HG02840 (cell line): ENCODE measurements at regions not wholly inside any gene's neighbourhood (a gene's known extent, or its start where the extent isn't known, plus 50 kb on each side); places are given as distances from the start of the nearest gene placed in this dataset.
"Not testable (repeated sequence)": the region's sequence is repeated elsewhere in the genome, so short reads cannot be mapped to it uniquely, and the experiment has no call there.

Source experiments
- ATAC-seq: cut with Tn5 transposase; IDR thresholded peaks from one replicate; pipeline ENCODE4 v1.9.1; 2021; ENCODE audit warnings: mild to moderate bottlenecking, moderate library complexity, moderate number of reproducible peaks; ENCODE audit not compliant: unreplicated experiment, low FRiP score

GRCh38 chr2:36170805-36171204 is 184.8 kb upstream of the CRIM1 start:
- no peak for ATAC-seq

DNA sequence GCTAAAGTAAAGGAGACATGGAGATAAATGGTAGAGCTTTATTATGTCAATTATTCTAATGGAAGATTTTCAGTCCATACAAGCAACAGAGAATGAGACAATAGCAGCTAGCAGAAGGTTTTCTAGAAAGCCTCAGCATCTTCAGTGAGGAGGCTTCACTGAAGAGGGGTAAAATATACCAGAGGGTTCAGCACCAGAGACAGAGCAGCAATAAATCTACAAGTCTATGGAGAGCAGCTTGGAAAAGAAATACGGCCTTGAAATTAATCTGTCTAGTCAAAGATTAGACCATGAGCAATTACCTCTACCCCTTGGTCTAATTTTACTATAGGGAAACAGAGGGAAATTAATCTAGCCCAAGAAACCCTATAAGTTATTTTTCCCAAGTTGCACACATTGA is 185.7 kb upstream of the CRIM1 start:
- ATAC-seq = no peak

DNA sequence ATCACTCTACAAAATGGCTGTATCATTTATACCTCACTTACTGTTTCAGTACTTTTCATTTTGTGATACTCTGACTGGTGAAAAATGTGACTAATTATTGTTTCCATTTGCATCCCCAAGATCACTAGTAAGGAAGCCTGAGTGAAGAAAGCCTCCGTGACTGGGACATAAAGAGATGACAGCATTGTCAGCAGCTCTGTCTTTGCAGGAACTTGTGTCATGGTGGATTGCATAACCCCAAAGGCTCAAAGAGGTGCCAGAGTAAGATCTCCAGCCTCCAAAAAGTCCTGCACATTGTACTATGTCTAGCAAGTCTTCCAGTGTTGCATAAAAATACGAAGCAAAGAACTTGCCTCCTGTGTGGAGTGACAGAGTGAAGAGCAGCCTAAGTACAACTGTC is 187.5 kb upstream of the CRIM1 start:
- no peak for ATAC-seq

DNA sequence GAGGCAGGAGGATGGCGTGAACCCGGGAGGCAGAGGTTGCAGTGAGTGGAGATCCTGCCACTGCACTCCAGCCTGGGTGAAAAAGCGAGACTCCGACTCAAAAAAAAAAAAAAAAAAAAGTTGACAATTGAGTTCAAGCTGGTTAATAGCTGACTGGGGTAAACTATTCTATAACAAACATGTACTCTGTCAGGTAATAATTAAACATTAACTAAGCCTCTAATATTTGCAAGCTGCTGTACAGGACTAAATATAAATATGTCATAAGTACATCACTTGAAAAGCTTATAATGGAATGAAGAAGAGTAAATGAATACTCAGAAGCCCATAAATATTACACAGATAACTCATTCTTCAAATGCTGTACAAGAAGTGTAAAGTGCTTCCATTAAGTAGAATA is 190.4 kb upstream of the CRIM1 start:
- ATAC-seq = peak; percentile 68

DNA sequence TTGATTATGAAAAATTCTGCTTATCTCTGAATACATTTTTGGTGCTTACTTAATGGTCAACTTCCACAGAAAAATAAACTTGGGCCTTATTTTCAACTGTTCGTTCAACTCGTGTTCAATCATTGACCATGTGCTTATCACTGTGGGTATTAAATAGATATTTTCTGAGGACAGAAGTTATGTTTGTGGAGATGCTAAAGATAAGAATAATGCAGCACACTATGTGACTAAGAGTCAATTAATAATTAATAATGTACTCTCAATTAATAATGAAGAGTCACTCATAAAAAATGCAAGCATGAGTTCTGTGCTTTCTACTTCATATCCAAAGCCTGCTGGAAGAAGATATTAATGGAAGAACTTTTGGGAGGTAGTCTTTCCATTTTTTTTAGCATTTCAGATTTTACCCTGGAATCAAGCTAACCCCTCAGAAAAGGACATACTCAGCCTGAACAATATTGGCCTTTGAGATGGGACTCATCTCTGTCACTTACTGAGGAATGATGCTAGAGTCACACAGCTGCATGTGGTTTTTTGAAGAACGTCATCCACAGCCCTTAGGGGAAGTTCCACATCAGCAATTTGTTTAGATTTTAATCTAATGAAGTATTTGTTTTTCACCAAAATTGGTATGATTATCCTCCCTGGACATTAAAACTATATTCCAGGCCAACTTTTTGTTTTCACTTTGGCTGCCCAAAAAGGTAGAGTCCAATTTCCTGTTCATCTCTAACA is 191.9 kb upstream of the CRIM1 start:
- ATAC-seq = peak; percentile 77

- ATAC-seq = not testable (repeated sequence)
Measured at GRCh38 chr2:36157093-36157492, 198.5 kb upstream of the CRIM1 start.

- peak; percentile 92 for ATAC-seq
Measured at GRCh38 chr2:36147670-36148390, 207.7 kb upstream of the CRIM1 start.

DNA sequence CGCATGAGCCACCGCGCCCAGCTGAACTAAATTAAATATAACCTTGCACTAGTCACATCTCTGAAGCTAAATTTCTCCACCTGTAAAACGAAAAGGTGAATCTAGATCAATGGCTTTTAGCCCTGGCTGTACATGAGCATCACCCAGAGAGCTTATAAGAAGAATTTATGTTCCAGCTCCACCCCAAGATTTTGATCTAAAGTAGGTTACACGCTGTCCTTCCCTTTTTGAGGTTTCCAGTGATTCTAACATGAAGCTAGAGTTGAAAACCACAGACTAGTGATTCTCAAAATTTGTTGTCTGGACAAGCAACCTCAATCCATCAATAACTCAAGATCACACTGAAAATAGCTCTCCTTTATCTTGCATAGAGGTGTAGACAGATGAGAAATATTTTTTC is 208.8 kb upstream of the CRIM1 start:
- ATAC-seq = no peak

GRCh38 chr2:36140391-36140790 is 215.2 kb upstream of the CRIM1 start:
- no peak for ATAC-seq

DNA sequence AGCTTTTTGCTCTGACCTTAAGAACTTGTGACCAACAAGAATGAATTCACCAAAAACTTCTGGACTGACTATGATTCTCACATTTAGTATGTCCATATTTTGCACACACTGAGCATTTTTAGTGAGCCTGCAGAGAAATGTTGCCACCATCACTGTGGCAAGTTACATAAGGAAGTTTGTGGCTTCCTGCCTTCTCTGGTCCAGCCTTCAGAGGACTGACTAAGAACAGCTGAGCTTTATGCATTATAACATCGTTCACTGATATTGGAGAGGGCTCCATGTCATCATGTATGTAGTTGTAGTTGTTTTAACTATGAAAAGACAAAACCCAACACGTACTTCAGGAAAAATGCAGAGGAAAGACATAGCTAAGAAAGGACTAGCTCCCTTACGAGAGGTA is 218.0 kb upstream of the CRIM1 start:
- ATAC-seq = no peak

- ATAC-seq = no peak
Measured at GRCh38 chr2:36134281-36134680, 221.3 kb upstream of the CRIM1 start.

DNA sequence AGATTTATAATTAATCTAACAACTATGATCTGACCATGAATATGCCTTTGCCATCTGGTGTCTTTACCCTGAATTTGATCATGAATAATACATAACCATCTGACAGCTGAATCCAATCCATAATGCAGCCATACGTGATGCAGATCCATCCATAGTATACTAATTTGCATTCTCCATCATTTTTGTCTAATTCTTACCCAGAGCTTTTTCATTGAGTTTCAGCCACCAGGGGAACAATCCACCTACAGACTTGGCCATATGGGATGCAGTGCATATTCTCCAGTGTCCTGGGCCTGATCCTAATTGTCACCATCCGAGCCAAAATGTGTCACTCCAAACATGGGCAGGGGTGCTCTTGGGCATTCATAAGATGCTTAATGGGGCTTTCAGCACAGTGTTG is 227.2 kb upstream of the CRIM1 start:
- no peak for ATAC-seq

DNA sequence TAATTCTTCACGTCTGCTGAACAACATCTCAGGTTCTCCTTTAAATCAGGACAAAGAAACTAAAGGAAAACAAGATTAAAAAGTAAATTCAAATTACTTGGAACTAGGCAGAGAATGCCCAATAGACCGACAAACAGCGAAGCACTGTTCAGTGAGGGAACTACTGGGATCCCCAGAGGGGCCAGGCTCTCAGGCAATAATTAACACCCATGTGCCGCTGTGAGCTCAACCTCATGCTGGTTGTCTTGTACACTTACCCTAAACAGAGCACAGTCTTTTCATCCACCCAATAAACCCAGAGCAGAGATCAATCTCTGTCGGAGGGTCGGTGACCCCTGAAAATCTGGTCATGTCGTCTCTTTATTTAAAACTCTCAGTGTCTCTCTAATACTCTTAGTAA is 229.9 kb upstream of the CRIM1 start:
- no peak for ATAC-seq

DNA sequence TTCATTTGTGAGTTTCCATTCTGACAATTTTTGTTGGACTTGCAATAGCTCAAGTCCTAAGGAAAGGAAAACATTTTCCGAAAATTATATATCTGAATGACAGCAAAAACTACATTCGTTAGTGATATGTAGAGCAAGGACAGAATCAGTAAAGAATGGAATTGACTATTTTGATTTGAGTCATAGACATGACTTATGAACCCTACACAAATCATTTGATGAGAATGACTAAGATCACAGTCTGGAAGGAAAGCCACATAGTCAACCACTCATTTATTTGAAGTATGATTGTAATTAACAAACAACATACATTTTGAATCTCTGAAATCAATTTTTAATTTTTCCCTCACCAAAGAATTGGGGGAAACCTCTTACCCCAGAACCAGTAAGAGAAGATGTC is 231.6 kb upstream of the CRIM1 start:
- no peak for ATAC-seq

DNA sequence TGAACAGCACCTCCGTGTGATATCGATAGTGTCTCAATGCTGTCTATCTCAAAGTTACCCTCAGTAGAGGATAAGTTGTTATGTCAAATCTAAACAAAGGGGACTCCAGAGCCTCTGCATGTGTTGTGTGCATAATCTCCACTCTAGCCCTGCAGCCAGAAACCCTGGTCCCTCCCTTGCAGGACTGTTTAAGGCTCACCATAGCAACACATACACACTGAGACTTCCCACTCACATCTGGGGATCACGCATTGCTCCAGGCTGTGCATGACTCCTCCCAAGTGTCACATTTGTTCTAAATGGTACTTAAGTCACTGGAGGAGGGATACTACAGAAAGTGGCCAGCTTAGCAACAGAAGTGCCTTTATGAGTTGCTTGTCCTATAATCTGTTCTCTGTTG is 258.6 kb upstream of the CRIM1 start:
- ATAC-seq = no peak

DNA sequence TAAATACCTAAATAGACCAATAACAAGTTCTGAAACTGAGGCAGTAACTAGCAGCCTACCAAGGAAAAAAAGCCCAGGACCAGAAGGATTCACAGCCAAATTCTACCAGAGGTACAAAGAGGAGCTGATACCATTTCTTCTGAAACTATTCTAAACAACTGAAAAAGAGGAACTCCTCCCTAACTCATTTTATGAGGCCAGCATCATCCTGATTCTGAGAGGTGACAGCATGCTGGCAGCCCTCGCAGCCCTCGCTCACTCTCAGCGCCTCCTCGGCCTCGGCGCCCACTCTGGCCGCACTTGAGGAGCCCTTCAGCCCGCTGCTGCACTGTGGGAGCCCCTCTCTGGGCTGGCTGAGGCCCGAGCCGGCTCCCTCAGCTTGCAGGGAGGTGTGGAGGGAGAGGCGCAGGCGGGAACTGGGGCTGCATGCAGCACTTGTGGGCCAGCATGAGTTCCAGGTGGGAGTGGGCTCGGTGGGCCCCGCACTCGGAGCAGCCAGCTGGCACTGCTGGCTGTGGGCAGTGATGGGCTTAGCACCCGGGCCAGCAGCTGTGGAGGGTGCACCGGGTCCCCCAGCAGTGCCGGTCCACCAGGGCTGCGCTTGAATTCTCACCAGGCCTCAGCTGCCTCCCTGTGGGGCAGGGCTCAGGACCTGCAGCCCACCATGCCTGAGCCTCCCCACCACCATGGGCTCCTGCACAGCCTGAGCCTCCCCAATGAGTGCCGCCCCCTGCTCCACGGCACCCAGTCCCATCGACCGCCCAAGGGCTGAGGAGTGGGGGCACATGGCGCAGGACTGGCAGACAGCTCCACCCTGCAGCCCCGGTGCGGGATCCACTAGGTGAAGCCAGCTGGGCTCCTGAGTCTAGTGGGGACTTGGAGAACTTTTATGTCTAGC is 263.5 kb upstream of the CRIM1 start:
- not testable (repeated sequence) for ATAC-seq

GRCh38 chr2:36088716-36089328 is 266.8 kb upstream of the CRIM1 start:
- ATAC-seq = no peak

GRCh38 chr2:36087344-36087743 is 268.2 kb upstream of the CRIM1 start:
- no peak for ATAC-seq

- ATAC-seq = no peak
Measured at GRCh38 chr2:36079793-36080192, 275.8 kb upstream of the CRIM1 start.

GRCh38 chr2:36074008-36074407 is 281.6 kb upstream of the CRIM1 start:
- no peak for ATAC-seq

GRCh38 chr2:36071698-36072097 is 283.9 kb upstream of the CRIM1 start:
- ATAC-seq = no peak
